Kidney (tissue), 13 donors: ENCODE measurements at regions not wholly inside any gene's neighbourhood (a gene's known extent, or its start where the extent isn't known, plus 50 kb on each side); places are given as distances from the start of the nearest gene placed in this dataset.

ENCODE experiments used
- DNase-seq, 5 donors: peaks; one replicate each; pipeline ENCODE4 v3.0.0-alpha.2; 2013 to 2020
- FAIRE-seq: peaks from 2 replicates; lab custom pipeline; 2012; peaks lifted over from hg19 to GRCh38; lab: Jason Lieb, UNC
- H3K27ac ChIP-seq, 2 donors: one replicate each; pipeline ENCODE4 v1.7.0; 2013; ENCODE audit warnings: low read depth in 2 of 2, low read length in 2 of 2, inconsistent platforms in 1 of 2
- H3K27me3 ChIP-seq: one replicate; pipeline ENCODE4 v1.7.1; 2013; ENCODE audit warnings: low read length, inconsistent platforms; ENCODE audit not compliant: control insufficient read depth, insufficient read depth
- H3K36me3 ChIP-seq, 3 donors: one replicate each; pipeline versions ENCODE4 v1.7.0 to v1.7.1; 2013; ENCODE audit warnings: low read length in 3 of 3, control low read depth in 1 of 3, inconsistent platforms in 1 of 3; ENCODE audit not compliant: insufficient read depth in 3 of 3, control insufficient read depth in 2 of 3
- H3K4me1 ChIP-seq, 3 donors: one replicate each; pipeline versions ENCODE4 v1.7.0 to v1.7.1; 2013; ENCODE audit warnings: low read length in 3 of 3, inconsistent platforms in 1 of 3, low read depth in 1 of 3; ENCODE audit not compliant: control insufficient read depth in 2 of 3, insufficient read depth in 2 of 3
- H3K4me3 ChIP-seq, 3 donors: one replicate each; pipeline versions ENCODE4 v1.7.0 to v1.8.1; 2013; ENCODE audit warnings: low read length in 3 of 3, control low read depth in 1 of 3, inconsistent platforms in 1 of 3
- H3K9ac ChIP-seq, 3 donors: one replicate each; pipeline versions ENCODE4 v1.7.0 to v1.7.1; 2013; ENCODE audit warnings: low read length in 3 of 3, control low read depth in 1 of 3, inconsistent platforms in 1 of 3
- H3K9me3 ChIP-seq, 3 donors: one replicate each; pipeline versions ENCODE4 v1.7.0 to v1.7.1; 2013; ENCODE audit warnings: low read length in 3 of 3, control low read depth in 1 of 3, inconsistent platforms in 1 of 3; ENCODE audit not compliant: control insufficient read depth in 2 of 3, insufficient read depth in 1 of 3
- intact Hi-C: fragments of 100-400 bp; cut with DNase I; formaldehyde crosslinking; loops from one replicate; pipeline ENCODE4 v1.11.1; 2022
- TF ChIP-seq, protein P1 (sequence below): IDR thresholded peaks from 3 replicates; pipeline ENCODE4 v1.5.1; 2012; ENCODE audit warnings: mild to moderate bottlenecking, moderate library complexity, borderline replicate concordance; ENCODE audit not compliant: insufficient read depth; ENCODE audit errors: extremely low read depth
- donor health status: control.
- donor health status: control.
- donor health status: control.
- donor health status: control.
- donor health status: control.
- donor health status: DM: yes; HTN: yes; CAD: no.
- donor health status: Normal renal cell carcinoma (clear cell type).

DNA sequence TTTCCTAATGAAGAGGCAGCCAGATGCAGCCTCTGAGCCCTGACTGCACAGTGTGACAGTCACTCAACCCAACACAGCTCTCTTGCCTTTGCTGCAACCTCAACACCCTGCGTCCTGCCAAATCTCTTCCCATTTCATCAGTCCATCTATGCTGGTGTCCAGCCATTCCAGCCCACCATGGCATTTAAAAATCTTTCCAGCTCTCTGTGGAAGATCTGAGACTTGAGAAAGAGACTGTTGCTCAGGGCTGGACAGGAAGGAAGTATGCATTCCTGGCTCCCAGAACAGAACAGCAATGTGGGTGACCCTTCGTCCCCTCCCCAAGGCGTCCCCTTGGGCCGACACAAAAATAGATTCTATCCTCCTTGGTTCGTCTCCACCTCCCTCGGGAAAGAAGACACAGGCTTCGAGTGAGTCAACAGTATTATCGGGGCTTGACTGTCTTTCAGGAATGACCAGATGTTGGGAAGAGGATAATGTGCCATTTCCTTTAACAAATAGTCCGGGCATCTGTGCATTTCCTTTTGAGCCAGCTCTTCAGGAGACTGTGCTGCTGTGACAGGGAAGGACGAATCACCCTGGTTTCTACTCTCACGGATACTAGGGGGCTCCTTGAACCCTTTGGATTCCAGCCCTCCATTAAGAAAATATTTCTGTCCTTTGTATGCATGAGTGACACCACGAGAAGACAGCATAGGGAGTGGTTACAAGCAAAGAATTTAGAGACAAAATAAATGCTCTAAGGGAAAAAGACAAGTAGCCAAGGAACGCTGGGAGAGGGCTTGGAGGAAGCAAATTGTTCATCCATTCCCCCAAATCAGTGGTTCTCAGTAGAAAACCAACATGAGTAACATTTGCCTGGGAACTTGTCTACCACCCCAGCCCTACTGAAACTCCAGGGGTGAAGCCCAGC lies 111.4 kb upstream of the CDC42BPA start:
- peaks cover 7 to 12% (median 12%) of the 10 kb centered on the region in 3 donors for H3K4me1 ChIP-seq
- H3K4me3 ChIP-seq = peak overlapping the region in 1 of 3 donors; percentile 3
- no peaks in the 10 kb centered on the region for H3K36me3 ChIP-seq
- intact Hi-C loops = no loop called here
- TF ChIP-seq, protein P1, sequence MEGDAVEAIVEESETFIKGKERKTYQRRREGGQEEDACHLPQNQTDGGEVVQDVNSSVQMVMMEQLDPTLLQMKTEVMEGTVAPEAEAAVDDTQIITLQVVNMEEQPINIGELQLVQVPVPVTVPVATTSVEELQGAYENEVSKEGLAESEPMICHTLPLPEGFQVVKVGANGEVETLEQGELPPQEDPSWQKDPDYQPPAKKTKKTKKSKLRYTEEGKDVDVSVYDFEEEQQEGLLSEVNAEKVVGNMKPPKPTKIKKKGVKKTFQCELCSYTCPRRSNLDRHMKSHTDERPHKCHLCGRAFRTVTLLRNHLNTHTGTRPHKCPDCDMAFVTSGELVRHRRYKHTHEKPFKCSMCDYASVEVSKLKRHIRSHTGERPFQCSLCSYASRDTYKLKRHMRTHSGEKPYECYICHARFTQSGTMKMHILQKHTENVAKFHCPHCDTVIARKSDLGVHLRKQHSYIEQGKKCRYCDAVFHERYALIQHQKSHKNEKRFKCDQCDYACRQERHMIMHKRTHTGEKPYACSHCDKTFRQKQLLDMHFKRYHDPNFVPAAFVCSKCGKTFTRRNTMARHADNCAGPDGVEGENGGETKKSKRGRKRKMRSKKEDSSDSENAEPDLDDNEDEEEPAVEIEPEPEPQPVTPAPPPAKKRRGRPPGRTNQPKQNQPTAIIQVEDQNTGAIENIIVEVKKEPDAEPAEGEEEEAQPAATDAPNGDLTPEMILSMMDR = no peak
- no peaks in the 10 kb centered on the region for H3K27me3 ChIP-seq
- H3K9ac ChIP-seq = no peak overlapping the region
- H3K27ac ChIP-seq = peak overlapping the region; percentile 45 to 54
- H3K9me3 ChIP-seq = no peaks in the 10 kb centered on the region
- FAIRE-seq (no peak), DNase-seq (peak in 3 of 5 donors; percentile 36 to 75 (median 50))

DNA sequence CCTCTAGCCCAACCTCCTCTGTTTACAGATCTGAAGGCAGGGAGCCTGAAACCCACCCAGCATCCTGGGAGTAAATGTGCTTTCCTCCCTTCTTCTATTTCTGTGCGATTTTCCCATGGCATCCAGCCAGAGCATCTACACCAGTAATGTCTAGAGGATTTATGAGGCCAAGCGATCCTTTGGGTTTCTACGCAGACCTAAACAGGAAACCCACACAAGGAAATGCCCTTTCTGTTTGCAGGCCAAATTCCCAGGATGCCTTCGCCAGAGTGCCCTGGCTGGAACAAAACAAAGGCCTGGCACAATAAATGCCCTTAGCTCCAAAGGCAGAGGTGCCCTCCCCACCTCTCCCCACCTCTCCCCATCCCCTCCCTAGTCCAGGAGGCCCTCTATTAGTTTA lies 110.5 kb upstream of the CDC42BPA start:
- Histone ChIP-seq H3K4me3 (peak overlapping the region in 1 of 3 donors; percentile 3), H3K9ac (no peak overlapping the region), H3K4me1 (peaks cover 7 to 12% (median 12%) of the 10 kb centered on the region in 3 donors), H3K27me3 (no peaks in the 10 kb centered on the region), H3K36me3 (no peaks in the 10 kb centered on the region), H3K27ac (peak overlapping the region; percentile 45 to 54), H3K9me3 (no peaks in the 10 kb centered on the region)
- FAIRE-seq = no peak
- intact Hi-C loops = no loop called here
- TF ChIP-seq, protein P1 = no peak
- peak; percentile 72 to 97 (median 89) for DNase-seq

DNA sequence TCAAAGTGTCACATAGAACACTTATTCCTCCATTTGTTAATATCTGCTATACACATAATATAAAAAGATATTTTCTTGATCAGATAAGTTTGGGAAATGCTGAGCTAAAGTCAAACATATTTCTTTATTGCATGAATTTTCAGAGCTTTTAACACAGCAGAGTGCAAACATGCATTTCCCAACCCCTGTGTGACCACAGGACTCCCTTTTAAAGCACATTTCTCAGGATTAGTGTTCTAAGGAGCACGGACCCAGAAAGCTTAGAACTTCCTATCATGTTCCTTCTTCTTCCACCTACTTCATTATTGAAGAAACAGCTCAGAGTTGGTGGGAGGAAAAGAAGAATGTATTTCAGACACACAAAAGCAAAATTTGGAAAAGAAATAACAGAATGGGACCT lies 109.1 kb upstream of the CDC42BPA start:
- no peak for DNase-seq
- no peak for FAIRE-seq
- intact Hi-C loops = no loop called here
- peaks cover 7 to 12% (median 12%) of the 10 kb centered on the region in 3 donors for H3K4me1 ChIP-seq
- no peak overlapping the region for H3K4me3 ChIP-seq
- no peak overlapping the region for H3K9ac ChIP-seq
- H3K27me3 ChIP-seq = no peaks in the 10 kb centered on the region
- no peak overlapping the region for H3K27ac ChIP-seq
- no peaks in the 10 kb centered on the region for H3K9me3 ChIP-seq
- H3K36me3 ChIP-seq = no peaks in the 10 kb centered on the region
- TF ChIP-seq, protein P1 = no peak
